Endothelial cell of umbilical vein (primary cell): ENCODE measurements at regions not wholly inside any gene's neighbourhood (a gene's known extent, or its start where the extent isn't known, plus 50 kb on each side); places are given as distances from the start of the nearest gene placed in this dataset.

Source experiments
- BruUV-seq: library from RNA; stranded (reverse); fragments of 400-500 nt; replicated peaks from 2 replicates; lab custom pipeline; 2021; lab: Mats Ljungman, UMichigan
- CTCF ChIA-PET: fragments of 300-600, 350-600 bp; sonication (Branson Sonifier 250); formaldehyde crosslinking; loops from one replicate; lab custom pipeline; 2021; ENCODE audit warnings: antibody characterized with exemption, inconsistent platforms; lab: Charles Lee
- POLR2A ChIA-PET: fragments of 300-600, 350-600 bp; sonication (Branson Sonifier 250); formaldehyde crosslinking; loops from one replicate; lab custom pipeline; 2021; ENCODE audit warnings: antibody characterized with exemption, inconsistent platforms; lab: Charles Lee
- DNase-seq: peaks from one replicate; pipeline ENCODE4 v3.0.0-alpha.2; 2011; ENCODE audit warnings: low read depth, low spot score
- FAIRE-seq: peaks from 2 replicates; lab custom pipeline; 2011; peaks lifted over from hg19 to GRCh38; lab: Jason Lieb, UNC
- H2AFZ ChIP-seq: 2 replicates; pipeline ENCODE4 v1.6.0; 2012; ENCODE audit warnings: low read depth, low read length, control low read depth, inconsistent platforms
- H3K27ac ChIP-seq: 2 replicates; pipeline ENCODE4 v1.5.1; 2011; ENCODE audit warnings: low read depth, mild to moderate bottlenecking, control low read depth, low read length, moderate library complexity; ENCODE audit not compliant: insufficient read depth
- H3K27me3 ChIP-seq, 2 experiments: 2 replicates each; pipeline versions ENCODE4 v1.6.0 to v1.6.1; 2011; ENCODE audit warnings: low read length in 2 of 2, mixed read lengths in 1 of 2; ENCODE audit not compliant: control insufficient read depth in 2 of 2, insufficient read depth in 2 of 2
- H3K36me3 ChIP-seq, 2 experiments: 2 replicates in 1 of 2; 3 replicates in 1 of 2; pipeline ENCODE4 v1.5.1; 2011; ENCODE audit warnings: low read length in 2 of 2, mild to moderate bottlenecking in 1 of 2, moderate library complexity in 1 of 2; ENCODE audit not compliant: control insufficient read depth in 2 of 2, insufficient read depth in 2 of 2; ENCODE audit errors: extremely low read depth in 1 of 2
- H3K4me1 ChIP-seq: 3 replicates; pipeline ENCODE4 v1.5.1; 2011; ENCODE audit warnings: mild to moderate bottlenecking, low read length; ENCODE audit not compliant: control insufficient read depth, insufficient read depth; ENCODE audit errors: extremely low read depth
- H3K4me2 ChIP-seq: 2 replicates; pipeline ENCODE4 v1.6.1; 2011; ENCODE audit warnings: low read length, control low read depth, mixed read lengths; ENCODE audit not compliant: insufficient read depth
- H3K4me3 ChIP-seq, 3 experiments: fragments of 200-600 bp in 1 of 3; sonication (generic), shearing (Covaris generic) in 1 of 3; replicated peaks in 1 of 3; 2 replicates each; pipeline ENCODE4 v1.5.1; 2011 to 2016; ENCODE audit warnings: control low read depth in 3 of 3, low read length in 3 of 3, mild to moderate bottlenecking in 2 of 3, inconsistent platforms in 1 of 3, low read depth in 1 of 3, moderate library complexity in 1 of 3; ENCODE audit not compliant: insufficient read depth in 1 of 3
- H3K79me2 ChIP-seq: 2 replicates; pipeline ENCODE4 v1.6.0; 2012; ENCODE audit warnings: low read length, inconsistent platforms; ENCODE audit not compliant: control insufficient read depth, insufficient read depth
- H3K9ac ChIP-seq: replicated peaks from 2 replicates; pipeline ENCODE3; 2011; ENCODE audit warnings: low read length, control low read depth; ENCODE audit not compliant: insufficient read depth; ENCODE audit errors: extremely low read depth
- H3K9me1 ChIP-seq: replicated peaks from 3 replicates; pipeline ENCODE4 v1.6.0; 2011; ENCODE audit warnings: mild to moderate bottlenecking, low read length; ENCODE audit not compliant: control insufficient read depth, insufficient read depth; ENCODE audit errors: extremely low read depth
- H3K9me3 ChIP-seq: replicated peaks from 2 replicates; pipeline ENCODE4 v1.5.1; 2012; ENCODE audit warnings: low read length, inconsistent platforms; ENCODE audit not compliant: control insufficient read depth, insufficient read depth
- H4K20me1 ChIP-seq: replicated peaks from 2 replicates; pipeline ENCODE3; 2011; ENCODE audit warnings: mild to moderate bottlenecking, low read length; ENCODE audit not compliant: control insufficient read depth, insufficient read depth; ENCODE audit errors: extremely low read depth
- CTCF ChIP-seq, 2 donors: IDR thresholded peaks; 1 replicate in 1 of 2; 2 replicates in 1 of 2; pipeline ENCODE4 v1.5.1; 2011; ENCODE audit warnings: low read length in 2 of 2, mild to moderate bottlenecking in 2 of 2, moderate library complexity in 2 of 2, control low read depth in 1 of 2, inconsistent platforms in 1 of 2, low read depth in 1 of 2; ENCODE audit not compliant: insufficient read depth in 1 of 2; ENCODE audit errors: extremely low read depth in 1 of 2
- EZH2 ChIP-seq: IDR thresholded peaks from 2 replicates; pipeline ENCODE4 v1.6.1; 2012; ENCODE audit warnings: borderline replicate concordance, low read depth, mild to moderate bottlenecking, moderate library complexity, low read length, inconsistent platforms; ENCODE audit not compliant: severe bottlenecking
- FOS ChIP-seq: IDR thresholded peaks from 2 replicates; pipeline ENCODE4 v1.6.1; 2011; ENCODE audit warnings: mild to moderate bottlenecking, low read length, moderate library complexity, borderline replicate concordance; ENCODE audit not compliant: insufficient read depth
- GATA2 ChIP-seq: IDR thresholded peaks from 2 replicates; pipeline ENCODE4 v1.7.0; 2011; ENCODE audit warnings: low read depth, mild to moderate bottlenecking, moderate library complexity, mixed read lengths, low read length; ENCODE audit not compliant: insufficient read length, insufficient read depth
- JUN ChIP-seq: IDR thresholded peaks from 2 replicates; pipeline ENCODE4 v1.6.1; 2011; ENCODE audit warnings: borderline replicate concordance, low read depth; ENCODE audit not compliant: insufficient read length, insufficient read depth
- MAX ChIP-seq: IDR thresholded peaks from 2 replicates; pipeline ENCODE4 v1.6.1; 2011; ENCODE audit not compliant: insufficient read depth, insufficient read length
- MYC ChIP-seq: IDR thresholded peaks from one replicate; pipeline ENCODE4 v1.6.1; 2011; ENCODE audit warnings: mild to moderate bottlenecking, low read depth, low read length
- POLR2A ChIP-seq: IDR thresholded peaks from 2 replicates; pipeline ENCODE4 v1.6.1; 2012; ENCODE audit warnings: low read depth, mild to moderate bottlenecking, control low read depth, low read length
- POLR2AphosphoS5 ChIP-seq: IDR thresholded peaks from 2 replicates; pipeline ENCODE4 v1.6.1; 2012; ENCODE audit warnings: low read depth, mild to moderate bottlenecking, control low read depth, low read length, moderate library complexity; ENCODE audit not compliant: insufficient read depth
- dilution Hi-C: fragments of 300-500 bp; cut with MboI; formaldehyde crosslinking; loops from one replicate; pipeline ENCODE4 v1.15.0; 2019; ENCODE audit warnings: low sequenced_read_pairs; ENCODE audit not compliant: extremely low pct_ligation_motif_present
- intact Hi-C: fragments of 100-400 bp; cut with micrococcal nuclease; formaldehyde crosslinking; loops from one replicate; pipeline ENCODE4 v1.10.0; 2022

GRCh38 chr2:220318508-220318907 lies 691.1 kb downstream of the SLC4A3 start:
- H3K27ac ChIP-seq, result no peak overlapping the region
- no peak overlapping the region for H3K9ac ChIP-seq
- intact Hi-C loops, result no loop called here
- H3K79me2 ChIP-seq, result no peaks in the 10 kb centered on the region
- H3K9me3 ChIP-seq, result peaks cover 2% of the 10 kb centered on the region
- H4K20me1 ChIP-seq, result no peaks in the 10 kb centered on the region
- no peak overlapping the region for H3K4me3 ChIP-seq
- no peaks in the 10 kb centered on the region for H3K36me3 ChIP-seq
- POLR2A ChIA-PET, result no interaction called here
- DNase-seq (no peak), FAIRE-seq (no peak)
- H3K4me1 ChIP-seq, result no peaks in the 10 kb centered on the region
- H2AFZ ChIP-seq, result no peak overlapping the region
- dilution Hi-C loops, result no loop called here
- H3K27me3 ChIP-seq, result no peaks in the 10 kb centered on the region
- CTCF ChIA-PET, result no interaction called here
- no peak overlapping the region for H3K4me2 ChIP-seq
- no TSS peak for BruUV-seq
- TF ChIP-seq GATA2 (no peak), POLR2A (no peak), MAX (no peak), JUN (no peak), POLR2AphosphoS5 (no peak), MYC (no peak), FOS (no peak), EZH2 (no peak), CTCF (IDR thresholded peaks at IDR 0.05; ENCODE audit: extremely low read depth in 1 of 2, insufficient read depth in 1 of 2, low read depth in 1 of 2, low read length in 2 of 2) (no peak)
- no peaks in the 10 kb centered on the region for H3K9me1 ChIP-seq
